Neural cell (in vitro differentiated cells): ENCODE measurements at regions not wholly inside any gene's neighbourhood (a gene's known extent, or its start where the extent isn't known, plus 50 kb on each side); places are given as distances from the start of the nearest gene placed in this dataset.

ENCODE experiments used
- CTCF ChIP-seq: fragments of 450-650 bp; IDR thresholded peaks from 2 replicates; pipeline ENCODE4 v1.5.1; 2014; ENCODE audit warnings: antibody characterized with exemption, mild to moderate bottlenecking, moderate library complexity; ENCODE audit not compliant: poor library complexity, severe bottlenecking
- EP300 ChIP-seq: fragments of 450-650 bp; conservative IDR thresholded peaks from 2 replicates; pipeline ENCODE4 v1.6.1; 2014; ENCODE audit warnings: antibody characterized with exemption, mild to moderate bottlenecking, moderate library complexity; ENCODE audit not compliant: poor library complexity, severe bottlenecking
- EZH2 ChIP-seq: fragments of 200-600, 300-800 bp; shearing (Covaris generic), sonication (generic); IDR thresholded peaks from 2 replicates; pipeline ENCODE4 v1.6.1; 2014; ENCODE audit warnings: antibody characterized with exemption, low read length, borderline replicate concordance, mild to moderate bottlenecking; ENCODE audit not compliant: insufficient read depth, poor library complexity, severe bottlenecking
- MXI1 ChIP-seq: fragments of 450-650 bp; conservative IDR thresholded peaks from 2 replicates; pipeline ENCODE4 v1.6.1; 2014; ENCODE audit warnings: antibody characterized with exemption, mild to moderate bottlenecking; ENCODE audit not compliant: poor library complexity, severe bottlenecking
- POLR2AphosphoS5 ChIP-seq: IDR thresholded peaks from 2 replicates; pipeline ENCODE4 v1.6.1; 2012
- REST ChIP-seq: IDR thresholded peaks from 2 replicates; pipeline ENCODE4 v1.6.1; 2012; ENCODE audit warnings: borderline replicate concordance
- TAF1 ChIP-seq: IDR thresholded peaks from 2 replicates; pipeline ENCODE4 v1.6.1; 2012; ENCODE audit warnings: low read depth

- TF ChIP-seq EZH2 = no peak
- TF ChIP-seq CTCF = no peak
- no peak for TF ChIP-seq EP300
- TF ChIP-seq POLR2AphosphoS5 = no peak
- no peak for TF ChIP-seq MXI1
- no peak for TF ChIP-seq TAF1
- no peak for TF ChIP-seq REST
These were observed 111.4 kb upstream of the ZNF644 start for GRCh38 chr1:91133248-91133647.
